GM12878 (cell line): ENCODE measurements at regions not wholly inside any gene's neighbourhood (a gene's known extent, or its start where the extent isn't known, plus 50 kb on each side); places are given as distances from the start of the nearest gene placed in this dataset.

Experiments
- ATAC-seq: fragments of 200-7000 bp; cut with Tn5 transposase; 3 replicates; pipeline ENCODE4 v1.9.1; 2020; ENCODE audit warnings: mild to moderate bottlenecking, moderate library complexity
- BruUV-seq: library from RNA; stranded (reverse); fragments of 400-500 nt; replicated peaks from 2 replicates; lab custom pipeline; 2021; lab: Mats Ljungman, UMichigan
- CTCF ChIA-PET: fragments of 300-600 bp; sonication (Branson Sonifier 250); formaldehyde crosslinking; extraction: SDS; loops from one replicate; lab custom pipeline; 2021; ENCODE audit warnings: inconsistent platforms; lab: Yijun Ruan, JAX
- POLR2A ChIA-PET: fragments of 350-600 bp; formaldehyde crosslinking; extraction: SDS; loops from one replicate; lab custom pipeline; 2021; ENCODE audit warnings: inconsistent platforms; lab: Charles Lee
- RAD21 ChIA-PET: fragments of 300-600 bp; sonication (Branson Sonifier 250); formaldehyde crosslinking; loops from one replicate; lab custom pipeline; 2023; ENCODE audit warnings: antibody characterized with exemption; ENCODE audit not compliant: unreplicated experiment; lab: Charles Lee
- SMC1A ChIA-PET: fragments of 300-600 bp; sonication (Branson Sonifier 250); formaldehyde crosslinking; loops from one replicate; lab custom pipeline; 2023; ENCODE audit not compliant: unreplicated experiment, uncharacterized antibody; lab: Charles Lee
- DNase-seq: peaks from one replicate; pipeline ENCODE4 v3.0.0-alpha.2; 2011; ENCODE audit warnings: low read depth, low spot score
- FAIRE-seq: peaks from 3 replicates; lab custom pipeline; 2011; peaks lifted over from hg19 to GRCh38; lab: Jason Lieb, UNC
- H2AFZ ChIP-seq: 2 replicates; pipeline ENCODE4 v1.6.0; 2011; ENCODE audit warnings: low read depth, low read length, control low read depth; ENCODE audit not compliant: control insufficient read depth
- H3K27ac ChIP-seq: 2 replicates; pipeline ENCODE4 v1.5.1; 2011; ENCODE audit warnings: control low read depth; ENCODE audit not compliant: control insufficient read depth, insufficient read depth
- H3K27me3 ChIP-seq, 2 experiments: replicated peaks in 1 of 2; 2 replicates each; pipeline versions ENCODE4 v1.6.0 to v1.6.1; 2011; ENCODE audit warnings: low read length in 1 of 2; ENCODE audit not compliant: control insufficient read depth in 2 of 2, insufficient read depth in 2 of 2
- H3K36me3 ChIP-seq, 2 experiments: 2 replicates each; pipeline ENCODE4 v1.5.1; 2011; ENCODE audit warnings: low read length in 1 of 2; ENCODE audit not compliant: control insufficient read depth in 2 of 2, insufficient read depth in 2 of 2
- H3K4me1 ChIP-seq: 2 replicates; pipeline ENCODE4 v1.6.1; 2011; ENCODE audit warnings: mild to moderate bottlenecking, low read length, moderate library complexity, mixed read lengths; ENCODE audit not compliant: control insufficient read depth, insufficient read depth
- H3K4me2 ChIP-seq: 2 replicates; pipeline ENCODE4 v1.6.0; 2011; ENCODE audit warnings: control low read depth; ENCODE audit not compliant: control insufficient read depth, insufficient read depth
- H3K4me3 ChIP-seq: fragments of 200-600 bp; sonication (generic); 2 replicates; pipeline ENCODE4 v1.5.1; 2016
- H3K79me2 ChIP-seq: 2 replicates; pipeline ENCODE4 v1.6.0; 2011; ENCODE audit warnings: low read length; ENCODE audit not compliant: control insufficient read depth, insufficient read depth
- H3K9ac ChIP-seq: 2 replicates; pipeline ENCODE4 v1.8.0; 2011; ENCODE audit warnings: low read length, control low read depth, mixed read lengths; ENCODE audit not compliant: control insufficient read depth, insufficient read depth
- H3K9me3 ChIP-seq: replicated peaks from 3 replicates; pipeline ENCODE4 v1.5.1; 2011; ENCODE audit warnings: mild to moderate bottlenecking, low read length; ENCODE audit not compliant: control insufficient read depth, insufficient read depth
- H4K20me1 ChIP-seq: 2 replicates; pipeline ENCODE4 v1.6.0; 2011; ENCODE audit not compliant: control insufficient read depth, insufficient read depth
- BACH1 ChIP-seq: fragments of 450-650 bp; IDR thresholded peaks from 2 replicates; pipeline ENCODE4 v1.6.1; 2017; ENCODE audit warnings: mild to moderate bottlenecking, borderline replicate concordance
- E2F4 ChIP-seq: IDR thresholded peaks from 2 replicates; pipeline ENCODE4 v1.6.1; 2012; ENCODE audit warnings: low read depth, low read length, improper control_type of control experiment
- EED ChIP-seq: sonication (generic); IDR thresholded peaks from 2 replicates; pipeline ENCODE4 v1.6.1; 2016; ENCODE audit warnings: antibody characterized with exemption, low read depth
- EZH2 ChIP-seq: IDR thresholded peaks from 2 replicates; pipeline ENCODE4 v1.6.1; 2012; ENCODE audit warnings: low read depth, mild to moderate bottlenecking, control low read depth, inconsistent platforms, low read length, borderline replicate concordance; ENCODE audit not compliant: control insufficient read depth
- JUNB ChIP-seq: IDR thresholded peaks from 2 replicates; pipeline ENCODE4 v1.6.1; 2016; ENCODE audit warnings: antibody characterized with exemption, mild to moderate bottlenecking
- PBX3 ChIP-seq: IDR thresholded peaks from 2 replicates; pipeline ENCODE4 v1.6.1; 2011; ENCODE audit warnings: mild to moderate bottlenecking, low read depth, low read length, moderate library complexity; ENCODE audit not compliant: insufficient replicate concordance
- ZSCAN29 ChIP-seq: fragments of 450-650 bp; IDR thresholded peaks from 2 replicates; pipeline ENCODE4 v1.6.1; 2017; ENCODE audit warnings: mild to moderate bottlenecking, moderate library complexity
- WGBS: methylation state at CpG from one replicate; pipeline ENCODE4 v1.1.6; 2016; ENCODE audit warnings: low lambda C conversion rate; ENCODE audit not compliant: insufficient replicate concordance, insufficient coverage; ENCODE audit errors: missing lambda C conversion rate; 5-methylcytosine and 5-hydroxymethylcytosine counted together
- in situ Hi-C: fragments of 300-500 bp; cut with MboI; formaldehyde crosslinking; loops from 9 replicates; pipeline ENCODE4 v1.14.3; 2018; ENCODE audit warnings: mixed read lengths
- intact Hi-C: fragments of 100-400 bp; cut with micrococcal nuclease; formaldehyde crosslinking; loops from one replicate; pipeline ENCODE4 v1.14.2; 2022; ENCODE audit not compliant: unreplicated experiment

- H2AFZ ChIP-seq, result no peak overlapping the region
- no peaks in the 10 kb centered on the region; the same call in 2 of the 3 replicates for H3K9me3 ChIP-seq
- no peak overlapping the region for H3K27ac ChIP-seq
- H4K20me1 ChIP-seq, result no peaks in the 10 kb centered on the region
- no peak overlapping the region for H3K4me2 ChIP-seq
- DNase-seq, result no peak
- intact Hi-C loops (no loop called here), in situ Hi-C loops (no loop called here)
- H3K79me2 ChIP-seq, result no peaks in the 10 kb centered on the region
- no peak overlapping the region for H3K4me3 ChIP-seq
- TF ChIP-seq E2F4, result no peak
- no peak for TF ChIP-seq JUNB
- TF ChIP-seq EED, result no peak
- TF ChIP-seq PBX3, result no peak
- TF ChIP-seq BACH1, result no peak
- no peak for TF ChIP-seq EZH2
- TF ChIP-seq ZSCAN29, result no peak
- ChIA-PET RAD21 (no interaction called here), POLR2A (no interaction called here), CTCF (no interaction called here), SMC1A (no interaction called here)
- H3K36me3 ChIP-seq, result no peaks in the 10 kb centered on the region
- H3K9ac ChIP-seq, result no peak overlapping the region
- no peaks in the 10 kb centered on the region for H3K4me1 ChIP-seq
- WGBS, result 19% methylated on average over 12 of the region's 12 CpGs
- FAIRE-seq, result no peak
- H3K27me3 ChIP-seq, result no peaks in the 10 kb centered on the region
- no peak for ATAC-seq
- no TSS peak for BruUV-seq
Observed at GRCh38 chr13:106858903-106859532, 291.1 kb upstream of the ARGLU1 start.
